ENCODE measurements at regions not wholly inside any gene's neighbourhood (a gene's known extent, or its start where the extent isn't known, plus 50 kb on each side); places are given as distances from the start of the nearest gene placed in this dataset.
A peak's percentile ranks its signal among the peaks of the same experiment; 100 is the strongest.

GRCh38 chr18:78457011-78457410 lies 522.6 kb upstream of the SALL3 start:
- no peaks in the 10 kb centered on the region for H3K36me3 Mint-ChIP-seq (ENCODE audit: low read depth)
- H3K27me3 Mint-ChIP-seq (ENCODE audit: low read depth), result no peaks in the 10 kb centered on the region
- H3K27ac Mint-ChIP-seq (ENCODE audit: unreplicated experiment), result no peak overlapping the region
- H3K4me1 Mint-ChIP-seq, result peaks cover under 1% of the 10 kb centered on the region
- no peak for TF ChIP-seq CTCF (conservative IDR thresholded peaks at IDR 0.05)
- H3K9me3 Mint-ChIP-seq, result no peaks in the 10 kb centered on the region
- no peak overlapping the region for H3K4me3 Mint-ChIP-seq
- DNase-seq (ENCODE audit: low read depth, low spot score), result no peak

- no peaks in the 10 kb centered on the region for H3K4me1 Mint-ChIP-seq
- no peak for DNase-seq (ENCODE audit: low read depth, low spot score)
- no peak overlapping the region for H3K4me3 Mint-ChIP-seq
- TF ChIP-seq CTCF (conservative IDR thresholded peaks at IDR 0.05), result no peak
- H3K27me3 Mint-ChIP-seq (ENCODE audit: low read depth), result no peaks in the 10 kb centered on the region
- H3K27ac Mint-ChIP-seq (ENCODE audit: unreplicated experiment), result no peak overlapping the region
- no peaks in the 10 kb centered on the region for H3K9me3 Mint-ChIP-seq
- no peaks in the 10 kb centered on the region for H3K36me3 Mint-ChIP-seq (ENCODE audit: low read depth)
These were observed 521.9 kb upstream of the SALL3 start for GRCh38 chr18:78457731-78458130.

- no peak overlapping the region for H3K27ac Mint-ChIP-seq (ENCODE audit: unreplicated experiment)
- peaks cover 2% of the 10 kb centered on the region for H3K9me3 Mint-ChIP-seq
- H3K27me3 Mint-ChIP-seq (ENCODE audit: low read depth), result no peaks in the 10 kb centered on the region
- H3K4me1 Mint-ChIP-seq, result no peaks in the 10 kb centered on the region
- DNase-seq (ENCODE audit: low read depth, low spot score), result no peak
- H3K4me3 Mint-ChIP-seq, result no peak overlapping the region
- H3K36me3 Mint-ChIP-seq (ENCODE audit: low read depth), result no peaks in the 10 kb centered on the region
- no peak for TF ChIP-seq CTCF (conservative IDR thresholded peaks at IDR 0.05)
These were observed 521.3 kb upstream of the SALL3 start for GRCh38 chr18:78458356-78458755.

- no peak overlapping the region for H3K27ac Mint-ChIP-seq (ENCODE audit: unreplicated experiment)
- no peak for TF ChIP-seq CTCF (conservative IDR thresholded peaks at IDR 0.05)
- no peaks in the 10 kb centered on the region for H3K4me1 Mint-ChIP-seq
- DNase-seq (ENCODE audit: low read depth, low spot score), result no peak
- no peaks in the 10 kb centered on the region for H3K27me3 Mint-ChIP-seq (ENCODE audit: low read depth)
- H3K9me3 Mint-ChIP-seq, result peaks cover 12% of the 10 kb centered on the region
- H3K4me3 Mint-ChIP-seq, result no peak overlapping the region
- no peaks in the 10 kb centered on the region for H3K36me3 Mint-ChIP-seq (ENCODE audit: low read depth)
These were observed 520.0 kb upstream of the SALL3 start for GRCh38 chr18:78459668-78460067.

- no peak overlapping the region for H3K27ac Mint-ChIP-seq (ENCODE audit: unreplicated experiment)
- H3K27me3 Mint-ChIP-seq (ENCODE audit: low read depth), result no peaks in the 10 kb centered on the region
- no peak for DNase-seq (ENCODE audit: low read depth, low spot score)
- no peak overlapping the region for H3K4me3 Mint-ChIP-seq
- no peaks in the 10 kb centered on the region for H3K4me1 Mint-ChIP-seq
- TF ChIP-seq CTCF (conservative IDR thresholded peaks at IDR 0.05), result no peak
- no peaks in the 10 kb centered on the region for H3K36me3 Mint-ChIP-seq (ENCODE audit: low read depth)
- peaks cover 14% of the 10 kb centered on the region for H3K9me3 Mint-ChIP-seq
These were observed 519.1 kb upstream of the SALL3 start for GRCh38 chr18:78460558-78460957.

GRCh38 chr18:78473563-78473962 lies 506.1 kb upstream of the SALL3 start:
- no peak for DNase-seq (ENCODE audit: low read depth, low spot score)
- Mint-ChIP-seq H3K27me3 (ENCODE audit: low read depth) (no peaks in the 10 kb centered on the region), H3K36me3 (ENCODE audit: low read depth) (no peaks in the 10 kb centered on the region), H3K27ac (ENCODE audit: unreplicated experiment) (peak overlapping the region; percentile 19), H3K4me1 (no peaks in the 10 kb centered on the region), H3K4me3 (no peak overlapping the region), H3K9me3 (no peaks in the 10 kb centered on the region)
- TF ChIP-seq CTCF (conservative IDR thresholded peaks at IDR 0.05), result no peak

Measured in neural crest cell (in vitro differentiated cells).